Astrocyte of the spinal cord (primary cell): ENCODE measurements at regions not wholly inside any gene's neighbourhood (a gene's known extent, or its start where the extent isn't known, plus 50 kb on each side); places are given as distances from the start of the nearest gene placed in this dataset.
A peak's percentile ranks its signal among the peaks of the same experiment; 100 is the strongest.

ENCODE experiments used
- DNase-seq: peaks from one replicate; pipeline ENCODE4 v3.0.0; 2011; ENCODE audit warnings: low read depth, low spot score
- H3K4me3 ChIP-seq: 2 replicates; pipeline ENCODE4 v1.5.1; 2011; ENCODE audit warnings: low read depth, mild to moderate bottlenecking, low read length, moderate library complexity
- CTCF ChIP-seq: IDR thresholded peaks from 2 replicates; pipeline ENCODE4 v1.5.1; 2012; ENCODE audit warnings: low read depth, mild to moderate bottlenecking, low read length, inconsistent platforms
- in situ Hi-C: cut with HindIII; loops from 2 replicates; pipeline ENCODE4 v1.10.0; 2017; ENCODE audit warnings: low sequenced_read_pairs

GRCh38 chr2:120939595-120940318 is 204.1 kb downstream of the GLI2 start:
- TF ChIP-seq CTCF, result no peak
- peak; percentile 94 for DNase-seq
- in situ Hi-C loops, result no loop called here

GRCh38 chr2:120940319-120940696 is 204.6 kb downstream of the GLI2 start:
- in situ Hi-C loops, result no loop called here
- no peak overlapping the region for H3K4me3 ChIP-seq
- DNase-seq, result no peak
- TF ChIP-seq CTCF, result no peak

More at GRCh38 chr2:120939595-120940318, 204.1 kb downstream of the GLI2 start:
- no peak overlapping the region for H3K4me3 ChIP-seq

GRCh38 chr2:120940726-120941256 is 205.1 kb downstream of the GLI2 start:
- TF ChIP-seq CTCF, result no peak
- DNase-seq, result no peak
- in situ Hi-C loops, result no loop called here
- H3K4me3 ChIP-seq, result no peak overlapping the region

GRCh38 chr2:120941571-120942120 is 206.0 kb downstream of the GLI2 start:
- no peak overlapping the region for H3K4me3 ChIP-seq
- no peak for DNase-seq
- TF ChIP-seq CTCF, result no peak
- in situ Hi-C loops, result no loop called here

- no peak for TF ChIP-seq CTCF
- DNase-seq, result no peak
- H3K4me3 ChIP-seq, result no peak overlapping the region
- in situ Hi-C loops, result no loop called here
These were observed 207.0 kb downstream of the GLI2 start for GRCh38 chr2:120942658-120943057.

- DNase-seq, result no peak
- TF ChIP-seq CTCF, result no peak
- in situ Hi-C loops, result no loop called here
- H3K4me3 ChIP-seq, result no peak overlapping the region
These were observed 207.9 kb downstream of the GLI2 start for GRCh38 chr2:120943403-120944034.
